ENCODE measurements at regions not wholly inside any gene's neighbourhood (a gene's known extent, or its start where the extent isn't known, plus 50 kb on each side); places are given as distances from the start of the nearest gene placed in this dataset.

GRCh38 chr1:198838022-198838342 is 199.1 kb downstream of the PTPRC start:
- peaks cover 8% of the 10 kb centered on the region for H3K36me3 ChIP-seq (ENCODE audit: insufficient read depth, low read length, poor library complexity, severe bottlenecking)
- TF ChIP-seq EZH2 (IDR thresholded peaks at IDR 0.05; ENCODE audit: borderline replicate concordance, low read depth, low read length, poor library complexity, severe bottlenecking): no peak
- TF ChIP-seq CTCF (conservative IDR thresholded peaks at IDR 0.05; ENCODE audit: low read depth, low read length): no peak
- CTCF ChIA-PET: no interaction called here
- H3K4me1 ChIP-seq (ENCODE audit: insufficient read depth, low read length, poor library complexity, severe bottlenecking): no peaks in the 10 kb centered on the region
- BruUV-seq (replicated peaks): no TSS peak
- H3K9me3 ChIP-seq (ENCODE audit: low read depth, low read length, poor library complexity, severe bottlenecking): no peaks in the 10 kb centered on the region
- intact Hi-C loops (cut with micrococcal nuclease; ENCODE audit: unreplicated experiment): no loop called here
- no peak overlapping the region for H3K4me3 ChIP-seq (ENCODE audit: low read depth, low read length, poor library complexity, severe bottlenecking)
- no peak for DNase-seq (ENCODE audit: low spot score)
- POLR2A ChIA-PET (ENCODE audit: low non-redundant PET): no interaction called here
- H3K27ac ChIP-seq (ENCODE audit: low read depth, low read length, poor library complexity, severe bottlenecking): no peak overlapping the region
- H3K27me3 ChIP-seq (replicated peaks; ENCODE audit: insufficient read depth, low read depth, low read length, poor library complexity): no peaks in the 10 kb centered on the region

- BruUV-seq (replicated peaks): no TSS peak
- ChIA-PET POLR2A (ENCODE audit: low non-redundant PET) (no interaction called here), CTCF (no interaction called here)
- intact Hi-C loops (cut with micrococcal nuclease; ENCODE audit: unreplicated experiment): no loop called here
- Histone ChIP-seq H3K9me3 (ENCODE audit: low read depth, low read length, poor library complexity, severe bottlenecking) (no peaks in the 10 kb centered on the region), H3K27ac (ENCODE audit: low read depth, low read length, poor library complexity, severe bottlenecking) (no peak overlapping the region), H3K4me1 (ENCODE audit: insufficient read depth, low read length, poor library complexity, severe bottlenecking) (no peaks in the 10 kb centered on the region), H3K27me3 (replicated peaks; ENCODE audit: insufficient read depth, low read depth, low read length, poor library complexity) (no peaks in the 10 kb centered on the region), H3K36me3 (ENCODE audit: insufficient read depth, low read length, poor library complexity, severe bottlenecking) (peaks cover 35% of the 10 kb centered on the region), H3K4me3 (ENCODE audit: low read depth, low read length, poor library complexity, severe bottlenecking) (no peak overlapping the region)
- TF ChIP-seq CTCF (conservative IDR thresholded peaks at IDR 0.05; ENCODE audit: low read depth, low read length) (no peak), EZH2 (IDR thresholded peaks at IDR 0.05; ENCODE audit: borderline replicate concordance, low read depth, low read length, poor library complexity, severe bottlenecking) (no peak)
- DNase-seq (ENCODE audit: low spot score): no peak
Observed at GRCh38 chr1:198841477-198841876, 202.6 kb downstream of the PTPRC start.

DNA sequence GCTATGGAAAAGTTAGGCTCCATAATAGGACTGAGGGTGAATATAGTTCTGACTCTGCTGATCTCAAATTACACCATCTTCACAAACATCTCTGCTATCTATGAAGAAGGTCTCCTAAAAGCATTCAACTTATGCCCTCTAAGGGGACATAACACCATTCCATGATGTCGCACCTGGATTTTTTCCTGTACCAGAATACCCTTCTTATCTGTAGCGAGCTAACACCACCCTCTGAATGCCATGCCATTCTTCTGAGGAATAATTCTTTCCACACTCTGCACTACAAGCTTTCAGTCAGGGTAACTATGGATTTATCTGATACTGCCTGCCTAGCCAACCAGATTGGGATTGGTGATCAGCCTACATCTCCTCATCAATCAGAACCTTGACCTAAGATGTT is 203.8 kb downstream of the PTPRC start:
- POLR2A ChIA-PET (ENCODE audit: low non-redundant PET): no interaction called here
- H3K4me1 ChIP-seq (ENCODE audit: insufficient read depth, low read length, poor library complexity, severe bottlenecking): no peaks in the 10 kb centered on the region
- peaks cover 47% of the 10 kb centered on the region for H3K36me3 ChIP-seq (ENCODE audit: insufficient read depth, low read length, poor library complexity, severe bottlenecking)
- intact Hi-C loops (cut with micrococcal nuclease; ENCODE audit: unreplicated experiment): no loop called here
- no peak for TF ChIP-seq CTCF (conservative IDR thresholded peaks at IDR 0.05; ENCODE audit: low read depth, low read length)
- TF ChIP-seq EZH2 (IDR thresholded peaks at IDR 0.05; ENCODE audit: borderline replicate concordance, low read depth, low read length, poor library complexity, severe bottlenecking): no peak
- DNase-seq (ENCODE audit: low spot score): no peak
- H3K27ac ChIP-seq (ENCODE audit: low read depth, low read length, poor library complexity, severe bottlenecking): no peak overlapping the region
- H3K9me3 ChIP-seq (ENCODE audit: low read depth, low read length, poor library complexity, severe bottlenecking): no peaks in the 10 kb centered on the region
- no peak overlapping the region for H3K4me3 ChIP-seq (ENCODE audit: low read depth, low read length, poor library complexity, severe bottlenecking)
- no TSS peak for BruUV-seq (replicated peaks)
- CTCF ChIA-PET: no interaction called here
- no peaks in the 10 kb centered on the region for H3K27me3 ChIP-seq (replicated peaks; ENCODE audit: insufficient read depth, low read depth, low read length, poor library complexity)

Data from A673 (cell line).